ENCODE measurements at regions not wholly inside any gene's neighbourhood (a gene's known extent, or its start where the extent isn't known, plus 50 kb on each side); places are given as distances from the start of the nearest gene placed in this dataset.

GRCh38 chr2:88236666-88237065 is 66.5 kb downstream of the THNSL2 start:
- no peak for TF ChIP-seq CHD4 (IDR thresholded peaks at IDR 0.05)
- TF ChIP-seq BCL11A (IDR thresholded peaks at IDR 0.05; ENCODE audit: low read depth, low read length) = no peak
- TF ChIP-seq, protein P1, sequence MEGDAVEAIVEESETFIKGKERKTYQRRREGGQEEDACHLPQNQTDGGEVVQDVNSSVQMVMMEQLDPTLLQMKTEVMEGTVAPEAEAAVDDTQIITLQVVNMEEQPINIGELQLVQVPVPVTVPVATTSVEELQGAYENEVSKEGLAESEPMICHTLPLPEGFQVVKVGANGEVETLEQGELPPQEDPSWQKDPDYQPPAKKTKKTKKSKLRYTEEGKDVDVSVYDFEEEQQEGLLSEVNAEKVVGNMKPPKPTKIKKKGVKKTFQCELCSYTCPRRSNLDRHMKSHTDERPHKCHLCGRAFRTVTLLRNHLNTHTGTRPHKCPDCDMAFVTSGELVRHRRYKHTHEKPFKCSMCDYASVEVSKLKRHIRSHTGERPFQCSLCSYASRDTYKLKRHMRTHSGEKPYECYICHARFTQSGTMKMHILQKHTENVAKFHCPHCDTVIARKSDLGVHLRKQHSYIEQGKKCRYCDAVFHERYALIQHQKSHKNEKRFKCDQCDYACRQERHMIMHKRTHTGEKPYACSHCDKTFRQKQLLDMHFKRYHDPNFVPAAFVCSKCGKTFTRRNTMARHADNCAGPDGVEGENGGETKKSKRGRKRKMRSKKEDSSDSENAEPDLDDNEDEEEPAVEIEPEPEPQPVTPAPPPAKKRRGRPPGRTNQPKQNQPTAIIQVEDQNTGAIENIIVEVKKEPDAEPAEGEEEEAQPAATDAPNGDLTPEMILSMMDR (IDR thresholded peaks at IDR 0.05 in 2 of 3, conservative IDR thresholded peaks at IDR 0.05 in 1 of 3; ENCODE audit: control insufficient read depth in 2 of 3, extremely low read depth in 1 of 3, insufficient read depth in 1 of 3, low read depth in 3 of 3, low read length in 3 of 3) = no peak
- TF ChIP-seq ZZZ3 (IDR thresholded peaks at IDR 0.05; ENCODE audit: control insufficient read depth, insufficient read length, low read depth) = no peak
- TF ChIP-seq POLR2A (IDR thresholded peaks at IDR 0.05; ENCODE audit: low read depth, low read length) = no peak
- TF ChIP-seq, protein P2, sequence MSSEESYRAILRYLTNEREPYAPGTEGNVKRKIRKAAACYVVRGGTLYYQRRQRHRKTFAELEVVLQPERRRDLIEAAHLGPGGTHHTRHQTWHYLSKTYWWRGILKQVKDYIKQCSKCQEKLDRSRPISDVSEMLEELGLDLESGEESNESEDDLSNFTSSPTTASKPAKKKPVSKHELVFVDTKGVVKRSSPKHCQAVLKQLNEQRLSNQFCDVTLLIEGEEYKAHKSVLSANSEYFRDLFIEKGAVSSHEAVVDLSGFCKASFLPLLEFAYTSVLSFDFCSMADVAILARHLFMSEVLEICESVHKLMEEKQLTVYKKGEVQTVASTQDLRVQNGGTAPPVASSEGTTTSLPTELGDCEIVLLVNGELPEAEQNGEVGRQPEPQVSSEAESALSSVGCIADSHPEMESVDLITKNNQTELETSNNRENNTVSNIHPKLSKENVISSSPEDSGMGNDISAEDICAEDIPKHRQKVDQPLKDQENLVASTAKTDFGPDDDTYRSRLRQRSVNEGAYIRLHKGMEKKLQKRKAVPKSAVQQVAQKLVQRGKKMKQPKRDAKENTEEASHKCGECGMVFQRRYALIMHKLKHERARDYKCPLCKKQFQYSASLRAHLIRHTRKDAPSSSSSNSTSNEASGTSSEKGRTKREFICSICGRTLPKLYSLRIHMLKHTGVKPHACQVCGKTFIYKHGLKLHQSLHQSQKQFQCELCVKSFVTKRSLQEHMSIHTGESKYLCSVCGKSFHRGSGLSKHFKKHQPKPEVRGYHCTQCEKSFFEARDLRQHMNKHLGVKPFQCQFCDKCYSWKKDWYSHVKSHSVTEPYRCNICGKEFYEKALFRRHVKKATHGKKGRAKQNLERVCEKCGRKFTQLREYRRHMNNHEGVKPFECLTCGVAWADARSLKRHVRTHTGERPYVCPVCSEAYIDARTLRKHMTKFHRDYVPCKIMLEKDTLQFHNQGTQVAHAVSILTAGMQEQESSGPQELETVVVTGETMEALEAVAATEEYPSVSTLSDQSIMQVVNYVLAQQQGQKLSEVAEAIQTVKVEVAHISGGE (CRISPR knock-in tag; IDR thresholded peaks at IDR 0.05) = no peak
